NCI-H446 treated with DMSO at 0.1 percent for 48 hours (cell line): ENCODE measurements at regions not wholly inside any gene's neighbourhood (a gene's known extent, or its start where the extent isn't known, plus 50 kb on each side); places are given as distances from the start of the nearest gene placed in this dataset.
"Not testable (repeated sequence)": the region's sequence is repeated elsewhere in the genome, so short reads cannot be mapped to it uniquely, and the experiment has no call there.

Source experiments
- DNase-seq: peaks from one replicate; lab custom pipeline; 2025; lab: John Stamatoyannopoulos, UW

GRCh38 chrX:11836284-11836683 lies 78.2 kb downstream of the MSL3 start:
- DNase-seq: no peak

GRCh38 chrX:11837437-11837836 lies 79.4 kb downstream of the MSL3 start:
- no peak for DNase-seq

GRCh38 chrX:11864171-11864570 lies 106.1 kb downstream of the MSL3 start:
- DNase-seq: no peak

- no peak for DNase-seq
These were observed 109.7 kb downstream of the MSL3 start for GRCh38 chrX:11867610-11868345.

GRCh38 chrX:11870789-11871188 lies 112.8 kb downstream of the MSL3 start:
- no peak for DNase-seq

GRCh38 chrX:11881485-11882170 lies 123.6 kb downstream of the MSL3 start:
- peak; percentile 69 for DNase-seq

- DNase-seq: no peak
These were observed 128.7 kb downstream of the MSL3 start for GRCh38 chrX:11886745-11887144.

GRCh38 chrX:11887175-11887574 lies 129.1 kb downstream of the MSL3 start:
- DNase-seq: no peak

GRCh38 chrX:11888421-11888820 lies 130.4 kb downstream of the MSL3 start:
- no peak for DNase-seq

- DNase-seq: peak; percentile 0
These were observed 131.8 kb downstream of the MSL3 start for GRCh38 chrX:11889791-11890190.

GRCh38 chrX:11890836-11891514 lies 132.9 kb downstream of the MSL3 start:
- peak; percentile 90 for DNase-seq

GRCh38 chrX:11893933-11894710 lies 136.1 kb downstream of the MSL3 start:
- DNase-seq: no peak

- DNase-seq: no peak
These were observed 141.1 kb downstream of the MSL3 start for GRCh38 chrX:11899091-11899490.

GRCh38 chrX:11905933-11906332 lies 147.9 kb downstream of the MSL3 start:
- not testable (repeated sequence) for DNase-seq

- DNase-seq: peak; percentile 2
These were observed 150.3 kb downstream of the MSL3 start for GRCh38 chrX:11908371-11908770.

- no peak for DNase-seq
These were observed 155.0 kb downstream of the MSL3 start for GRCh38 chrX:11913001-11913400.

- DNase-seq: no peak
These were observed 171.4 kb downstream of the MSL3 start for GRCh38 chrX:11929476-11929875.

GRCh38 chrX:11932423-11932822 lies 174.4 kb downstream of the MSL3 start:
- DNase-seq: no peak

- DNase-seq: no peak
These were observed 176.1 kb downstream of the MSL3 start for GRCh38 chrX:11934089-11934488.

- no peak for DNase-seq
These were observed 183.5 kb downstream of the MSL3 start for GRCh38 chrX:11941571-11941970.

GRCh38 chrX:11944501-11944900 lies 186.5 kb downstream of the MSL3 start:
- no peak for DNase-seq

GRCh38 chrX:11949291-11949690 lies 189.0 kb upstream of the FRMPD4 start:
- no peak for DNase-seq
